BLaER1 treated with 17β-estradiol and CSF1 and Interleukin-3, amounts not matched to agents 10 nM and 100 nM (cell line): ENCODE measurements at regions not wholly inside any gene's neighbourhood (a gene's known extent, or its start where the extent isn't known, plus 50 kb on each side); places are given as distances from the start of the nearest gene placed in this dataset.

Source experiments
- H3K27ac ChIP-seq, 11 experiments: shearing (Covaris generic); formaldehyde crosslinking; 2 replicates each; pipeline ENCODE4 v1.8.1; 2022
- H3K27me3 ChIP-seq, 11 experiments: shearing (Covaris generic); formaldehyde crosslinking; 2 replicates each; pipeline ENCODE4 v1.8.1; 2022
- H3K36me3 ChIP-seq, 11 experiments: shearing (Covaris generic); formaldehyde crosslinking; 2 replicates each; pipeline ENCODE4 v1.8.1; 2022
- H3K4me1 ChIP-seq, 10 experiments: shearing (Covaris generic); formaldehyde crosslinking; 2 replicates each; pipeline ENCODE4 v1.8.1; 2022
- H3K4me2 ChIP-seq, 11 experiments: shearing (Covaris generic); formaldehyde crosslinking; 2 replicates each; pipeline ENCODE4 v1.8.1; 2022
- H3K4me3 ChIP-seq, 10 experiments: shearing (Covaris generic); formaldehyde crosslinking; 2 replicates each; pipeline ENCODE4 v1.8.1; 2022
- H3K9ac ChIP-seq, 11 experiments: shearing (Covaris generic); formaldehyde crosslinking; 2 replicates each; pipeline ENCODE4 v1.8.1; 2022
- H3K9me3 ChIP-seq, 11 experiments: shearing (Covaris generic); formaldehyde crosslinking; replicated peaks in 1 of 11; 2 replicates each; pipeline ENCODE4 v1.8.1; 2022
- H4K20me1 ChIP-seq, 11 experiments: shearing (Covaris generic); formaldehyde crosslinking; 2 replicates each; pipeline ENCODE4 v1.8.1; 2022
- Cebpa-rat ChIP-seq, 11 experiments: shearing (Covaris generic); IDR thresholded peaks; 2 replicates each; pipeline ENCODE4 v1.8.1; 2022

DNA sequence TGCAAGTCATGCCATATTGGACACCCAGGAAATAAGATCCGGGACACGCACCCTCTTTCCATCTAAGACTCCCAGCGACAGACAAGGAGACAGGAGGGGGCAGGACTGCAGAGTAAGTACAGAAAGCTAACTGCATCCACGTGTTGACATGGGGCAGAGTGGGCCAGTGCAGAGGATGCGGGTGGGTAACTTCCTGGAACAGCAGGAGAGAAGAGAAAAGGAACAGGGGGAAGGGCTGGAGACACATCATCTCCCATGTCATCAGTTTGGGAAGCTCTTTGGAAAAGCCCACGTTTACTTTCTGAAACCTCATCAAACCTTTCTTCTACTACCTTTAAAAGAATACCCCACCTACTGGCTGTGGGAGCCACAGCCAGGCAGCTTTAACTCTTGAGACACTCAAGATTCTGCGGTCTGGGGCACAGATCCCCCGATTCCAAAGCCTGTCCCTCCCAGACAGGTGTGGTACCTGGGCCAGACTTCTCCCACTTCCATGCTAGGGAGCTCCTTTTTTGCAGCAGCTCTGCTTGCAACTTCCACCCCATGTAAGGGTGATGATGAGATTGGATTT, 273.5 kb upstream of the RPL38 start:
- Histone ChIP-seq H3K9me3 (peaks cover 19 to 54% (median 28%) of the 10 kb centered on the region in 11 experiments), H4K20me1 (no peaks in the 10 kb centered on the region), H3K9ac (no peak overlapping the region), H3K4me2 (no peak overlapping the region), H3K36me3 (no peaks in the 10 kb centered on the region; a peak in 1 of 22 replicates), H3K4me1 (peaks cover 0 to 3% (median 0%) of the 10 kb centered on the region in 10 experiments; a peak in 8 of 20 replicates), H3K27me3 (peaks cover 0 to 6% (median 0%) of the 10 kb centered on the region in 11 experiments; a peak in 3 of 22 replicates), H3K27ac (no peak overlapping the region), H3K4me3 (no peak overlapping the region)
- TF ChIP-seq Cebpa-rat (IDR thresholded peaks at IDR 0.05): no peak

GRCh38 chr17:73932216-73932749, 271.2 kb upstream of the RPL38 start:
- no peaks in the 10 kb centered on the region; a peak in 2 of 22 replicates for H3K27me3 ChIP-seq
- peaks cover 13 to 34% (median 18%) of the 10 kb centered on the region in 11 experiments for H3K9me3 ChIP-seq
- H3K9ac ChIP-seq: no peak overlapping the region
- TF ChIP-seq Cebpa-rat (IDR thresholded peaks at IDR 0.05): no peak
- no peak overlapping the region for H3K4me3 ChIP-seq
- no peaks in the 10 kb centered on the region; a peak in 1 of 22 replicates for H3K36me3 ChIP-seq
- peaks cover 0 to 5% (median under 1%) of the 10 kb centered on the region in 10 experiments; a peak in 2 of 20 replicates for H3K4me1 ChIP-seq
- H3K27ac ChIP-seq: no peak overlapping the region
- no peak overlapping the region for H3K4me2 ChIP-seq
- H4K20me1 ChIP-seq: no peaks in the 10 kb centered on the region

- peaks cover 3 to 24% (median 8%) of the 10 kb centered on the region in 11 experiments for H3K9me3 ChIP-seq
- no peaks in the 10 kb centered on the region; a peak in 2 of 22 replicates for H3K27me3 ChIP-seq
- no peak overlapping the region for H3K9ac ChIP-seq
- H3K36me3 ChIP-seq: no peaks in the 10 kb centered on the region
- peaks cover 0 to 11% (median 5%) of the 10 kb centered on the region in 10 experiments; a peak in 8 of 20 replicates for H3K4me1 ChIP-seq
- H3K4me2 ChIP-seq: no peak overlapping the region
- no peak for TF ChIP-seq Cebpa-rat (IDR thresholded peaks at IDR 0.05)
- H4K20me1 ChIP-seq: no peaks in the 10 kb centered on the region
- H3K27ac ChIP-seq: no peak overlapping the region
- no peak overlapping the region for H3K4me3 ChIP-seq
These were observed 270.2 kb upstream of the RPL38 start for GRCh38 chr17:73933164-73933766.

GRCh38 chr17:73933871-73934270, 269.6 kb upstream of the RPL38 start:
- no peaks in the 10 kb centered on the region for H3K27me3 ChIP-seq
- H3K27ac ChIP-seq: no peak overlapping the region
- no peak for TF ChIP-seq Cebpa-rat (IDR thresholded peaks at IDR 0.05)

GRCh38 chr17:73934696-73935095, 268.8 kb upstream of the RPL38 start:
- peak overlapping the region in 1 of 11 experiments; percentile 38; a peak in 2 of 22 replicates for H3K4me2 ChIP-seq
- peaks cover 0 to 11% (median 5%) of the 10 kb centered on the region in 10 experiments; a peak in 8 of 20 replicates for H3K4me1 ChIP-seq
- peaks cover 0 to 17% (median 0%) of the 10 kb centered on the region in 11 experiments; a peak in 3 of 22 replicates for H3K9me3 ChIP-seq
- H3K27ac ChIP-seq: no peak overlapping the region
- no peak for TF ChIP-seq Cebpa-rat (IDR thresholded peaks at IDR 0.05)
- H3K9ac ChIP-seq: no peak overlapping the region
- H3K27me3 ChIP-seq: no peaks in the 10 kb centered on the region
- H3K36me3 ChIP-seq: no peaks in the 10 kb centered on the region
- no peaks in the 10 kb centered on the region for H4K20me1 ChIP-seq
- no peak overlapping the region for H3K4me3 ChIP-seq

More at GRCh38 chr17:73933871-73934270, 269.6 kb upstream of the RPL38 start:
- Histone ChIP-seq H4K20me1 (no peaks in the 10 kb centered on the region), H3K4me3 (no peak overlapping the region), H3K4me1 (peaks cover 0 to 11% (median 5%) of the 10 kb centered on the region in 10 experiments; a peak in 8 of 20 replicates), H3K9me3 (peaks cover 0 to 18% (median 2%) of the 10 kb centered on the region in 11 experiments; a peak in 8 of 22 replicates), H3K36me3 (no peaks in the 10 kb centered on the region), H3K4me2 (no peak overlapping the region), H3K9ac (no peak overlapping the region)

DNA sequence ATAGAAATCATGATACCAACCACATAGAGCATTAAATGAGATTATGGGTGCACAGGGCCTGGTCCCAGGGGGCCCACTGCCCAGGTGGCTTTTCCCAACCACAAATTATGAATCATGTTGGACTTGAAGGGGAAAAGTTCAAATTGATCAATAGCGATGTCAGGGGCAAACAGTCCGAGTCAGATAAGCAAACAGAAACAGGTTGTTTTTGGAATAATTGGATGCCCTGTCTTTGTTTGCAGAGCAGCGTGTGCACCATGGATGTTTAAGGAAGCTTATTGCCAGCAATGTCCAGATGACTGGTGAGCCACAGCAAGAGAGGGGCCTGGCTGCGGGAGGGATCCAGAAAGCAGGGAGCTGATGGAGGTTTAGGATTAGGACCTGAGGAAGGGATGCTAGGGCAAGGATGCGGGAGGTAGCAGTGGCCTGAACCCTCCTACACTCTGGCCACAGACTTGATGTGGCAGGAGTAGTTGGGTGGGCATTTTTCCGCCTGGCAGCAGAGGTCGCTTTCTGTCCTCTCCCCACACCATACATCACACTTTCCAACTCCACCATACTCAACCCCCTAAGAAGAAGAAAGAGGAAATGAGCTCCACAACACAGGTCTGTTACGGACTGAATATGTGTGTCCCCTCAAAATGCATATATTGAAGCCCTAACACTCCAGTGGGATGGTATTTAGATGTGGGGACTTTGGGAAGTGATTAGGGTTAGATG, 266.4 kb upstream of the RPL38 start:
- Histone ChIP-seq H3K9me3 (no peaks in the 10 kb centered on the region), H3K4me3 (no peak overlapping the region), H4K20me1 (no peaks in the 10 kb centered on the region), H3K9ac (no peak overlapping the region), H3K27me3 (no peaks in the 10 kb centered on the region), H3K4me2 (peak overlapping the region in 4 of 11 experiments; percentile 2 to 49 (median 32); a peak in 4 of 22 replicates), H3K27ac (no peak overlapping the region), H3K4me1 (peaks cover 0 to 11% (median 5%) of the 10 kb centered on the region in 10 experiments; a peak in 8 of 20 replicates), H3K36me3 (no peaks in the 10 kb centered on the region)
- TF ChIP-seq Cebpa-rat (IDR thresholded peaks at IDR 0.05): no peak

- no peaks in the 10 kb centered on the region for H3K27me3 ChIP-seq
- H3K9me3 ChIP-seq: no peaks in the 10 kb centered on the region
- H3K36me3 ChIP-seq: no peaks in the 10 kb centered on the region
These were observed 264.8 kb upstream of the RPL38 start for GRCh38 chr17:73938706-73939105.

GRCh38 chr17:73939806-73940205, 263.7 kb upstream of the RPL38 start:
- Histone ChIP-seq H3K4me2 (no peak overlapping the region), H4K20me1 (no peaks in the 10 kb centered on the region), H3K27ac (no peak overlapping the region), H3K4me3 (no peak overlapping the region), H3K27me3 (no peaks in the 10 kb centered on the region), H3K9ac (no peak overlapping the region), H3K36me3 (no peaks in the 10 kb centered on the region), H3K4me1 (peaks cover 0 to 11% (median 5%) of the 10 kb centered on the region in 10 experiments; a peak in 8 of 20 replicates), H3K9me3 (no peaks in the 10 kb centered on the region)
- no peak for TF ChIP-seq Cebpa-rat (IDR thresholded peaks at IDR 0.05)

More at GRCh38 chr17:73938706-73939105, 264.8 kb upstream of the RPL38 start:
- no peak overlapping the region for H3K4me2 ChIP-seq
- H3K27ac ChIP-seq: no peak overlapping the region
- H4K20me1 ChIP-seq: no peaks in the 10 kb centered on the region
- no peak overlapping the region for H3K9ac ChIP-seq
- H3K4me1 ChIP-seq: peaks cover 0 to 11% (median 5%) of the 10 kb centered on the region in 10 experiments; a peak in 8 of 20 replicates
- no peak overlapping the region for H3K4me3 ChIP-seq
- TF ChIP-seq Cebpa-rat (IDR thresholded peaks at IDR 0.05): no peak

DNA sequence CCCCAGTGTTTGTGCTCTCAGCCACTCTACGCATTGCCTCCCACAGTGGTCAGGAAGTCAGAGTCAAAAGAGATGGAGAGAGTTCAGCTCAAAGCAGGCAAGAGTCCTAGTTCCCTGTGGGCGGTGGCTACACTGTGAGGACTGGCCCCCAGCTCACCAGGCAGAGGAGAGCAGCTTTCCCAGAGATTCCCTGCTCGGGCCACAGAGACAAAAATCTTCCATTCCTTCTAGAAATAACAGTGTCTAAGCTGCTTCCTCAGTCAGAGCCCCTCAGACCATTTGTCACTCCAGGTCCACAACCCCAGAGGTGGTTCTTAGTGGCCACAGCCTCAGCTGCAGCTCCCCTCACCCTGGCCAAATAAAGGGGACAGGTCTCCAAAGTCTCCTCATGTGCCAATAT, 263.0 kb upstream of the RPL38 start:
- H3K4me1 ChIP-seq: peaks cover 0 to 11% (median 5%) of the 10 kb centered on the region in 10 experiments; a peak in 8 of 20 replicates
- no peak overlapping the region for H3K4me2 ChIP-seq
- H3K27ac ChIP-seq: no peak overlapping the region
- no peaks in the 10 kb centered on the region for H3K36me3 ChIP-seq
- H3K27me3 ChIP-seq: no peaks in the 10 kb centered on the region
- H3K9me3 ChIP-seq: no peaks in the 10 kb centered on the region
- no peak overlapping the region for H3K4me3 ChIP-seq
- TF ChIP-seq Cebpa-rat (IDR thresholded peaks at IDR 0.05): no peak
- H4K20me1 ChIP-seq: no peaks in the 10 kb centered on the region
- no peak overlapping the region for H3K9ac ChIP-seq
